GM23248 (cell line): ENCODE measurements at regions not wholly inside any gene's neighbourhood (a gene's known extent, or its start where the extent isn't known, plus 50 kb on each side); places are given as distances from the start of the nearest gene placed in this dataset.

ENCODE experiments used
- DNase-seq: peaks from one replicate; pipeline ENCODE4 v3.0.0-alpha.2; 2015
- H2AFZ ChIP-seq: fragments of 200-600 bp; sonication (generic); 2 replicates; pipeline ENCODE4 v1.6.1; 2016; ENCODE audit warnings: antibody characterized with exemption
- H3F3A ChIP-seq: fragments of 200-600 bp; sonication (generic); 2 replicates; pipeline ENCODE4 v1.6.1; 2016; ENCODE audit warnings: mild to moderate bottlenecking, antibody characterized with exemption, mixed run types; ENCODE audit not compliant: insufficient read depth
- H3K27ac ChIP-seq: fragments of 200-600 bp; sonication (generic); 2 replicates; pipeline ENCODE4 v1.5.1; 2016; ENCODE audit warnings: mild to moderate bottlenecking
- H3K27me3 ChIP-seq: fragments of 200-600 bp; sonication (generic); replicated peaks from 2 replicates; pipeline ENCODE4 v1.6.1; 2016; ENCODE audit warnings: mild to moderate bottlenecking; ENCODE audit not compliant: insufficient read depth
- H3K36me3 ChIP-seq: fragments of 200-600 bp; sonication (generic); 2 replicates; pipeline ENCODE4 v1.6.1; 2016; ENCODE audit warnings: low read depth, mild to moderate bottlenecking
- H3K4me1 ChIP-seq: fragments of 200-600 bp; sonication (generic); 2 replicates; pipeline ENCODE4 v1.6.1; 2016; ENCODE audit warnings: mild to moderate bottlenecking; ENCODE audit not compliant: insufficient read depth
- H3K4me2 ChIP-seq: fragments of 200-600 bp; sonication (generic); one replicate; pipeline ENCODE4 v1.6.1; 2016; ENCODE audit warnings: mild to moderate bottlenecking; ENCODE audit not compliant: unreplicated experiment
- H3K4me3 ChIP-seq: fragments of 200-600 bp; sonication (generic); 2 replicates; pipeline ENCODE4 v1.5.1; 2016; ENCODE audit warnings: mild to moderate bottlenecking
- H3K79me2 ChIP-seq: fragments of 200-600 bp; sonication (generic); 2 replicates; pipeline ENCODE4 v1.6.1; 2016; ENCODE audit warnings: mild to moderate bottlenecking; ENCODE audit not compliant: insufficient read depth
- H3K9ac ChIP-seq: fragments of 200-600 bp; sonication (generic); 2 replicates; pipeline ENCODE4 v1.6.1; 2016; ENCODE audit warnings: mild to moderate bottlenecking
- H3K9me2 ChIP-seq: fragments of 200-600 bp; sonication (generic); 2 replicates; pipeline ENCODE4 v1.6.1; 2016; ENCODE audit warnings: mixed run types, mild to moderate bottlenecking, moderate library complexity; ENCODE audit not compliant: insufficient read depth
- H3K9me3 ChIP-seq: fragments of 200-600 bp; sonication (generic); one replicate; pipeline ENCODE4 v1.6.1; 2017; ENCODE audit warnings: low read depth
- H4K20me1 ChIP-seq: fragments of 200-600 bp; sonication (generic); 2 replicates; pipeline ENCODE4 v1.6.0; 2016; ENCODE audit not compliant: insufficient read depth
- EZH2 ChIP-seq: fragments of 200-600 bp; sonication (generic); IDR thresholded peaks from 2 replicates; pipeline ENCODE4 v1.6.1; 2018; ENCODE audit warnings: antibody characterized with exemption, mild to moderate bottlenecking; ENCODE audit not compliant: insufficient read depth, poor library complexity, severe bottlenecking
- EZH2phosphoT487 ChIP-seq: fragments of 200-600 bp; sonication (generic); IDR thresholded peaks from 2 replicates; pipeline ENCODE4 v1.6.1; 2018; ENCODE audit warnings: antibody characterized with exemption, moderate library complexity, mild to moderate bottlenecking, low read depth; ENCODE audit not compliant: insufficient read depth
- WGBS, 2 experiments: methylation state at CpG; one replicate each; pipeline ENCODE4 v1.1.6; 2015 to 2017; ENCODE audit warnings: low lambda C conversion rate in 2 of 2, low coverage in 1 of 2; ENCODE audit errors: missing lambda C conversion rate in 2 of 2; 5-methylcytosine and 5-hydroxymethylcytosine counted together
- in situ Hi-C: fragments of 300-500 bp; cut with MboI; formaldehyde crosslinking; loops from 2 replicates; pipeline ENCODE4 v1.15.0; 2020

DNA sequence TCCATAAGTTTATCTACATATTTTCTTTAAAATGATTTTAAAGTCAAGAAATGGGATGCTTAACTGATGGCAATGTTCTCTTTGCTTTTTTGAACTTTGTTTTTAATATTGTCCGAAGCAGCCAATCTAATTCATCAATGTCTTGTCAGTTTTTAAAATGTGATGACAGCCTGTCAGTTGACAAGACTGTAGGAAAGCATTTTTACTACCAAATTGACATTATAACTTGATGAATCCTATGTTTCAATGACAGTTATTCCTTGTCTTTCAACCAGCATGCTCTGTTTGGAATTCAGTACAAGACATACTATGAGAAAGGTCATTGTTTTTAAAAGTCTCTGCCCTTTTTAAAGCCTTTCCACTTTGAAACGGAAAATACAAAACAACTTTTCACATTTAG lies 1073.2 kb downstream of the TMTC2 start:
- 29 to 44% methylated on average over 2 of the region's 2 CpGs for WGBS, 2 experiments
- no peaks in the 10 kb centered on the region for H4K20me1 ChIP-seq
- no peak overlapping the region for H3K4me3 ChIP-seq
- no peak overlapping the region for H3K27ac ChIP-seq
- H3K36me3 ChIP-seq: no peaks in the 10 kb centered on the region
- no peaks in the 10 kb centered on the region for H3F3A ChIP-seq
- no peak for DNase-seq
- no peaks in the 10 kb centered on the region for H3K79me2 ChIP-seq
- no peak overlapping the region for H3K4me2 ChIP-seq
- H2AFZ ChIP-seq: no peak overlapping the region
- H3K9me2 ChIP-seq: no peaks in the 10 kb centered on the region
- no peak overlapping the region for H3K9ac ChIP-seq
- H3K4me1 ChIP-seq: no peaks in the 10 kb centered on the region
- TF ChIP-seq EZH2: no peak
- TF ChIP-seq EZH2phosphoT487: no peak
- in situ Hi-C loops: no loop called here
- H3K9me3 ChIP-seq: no peaks in the 10 kb centered on the region
- H3K27me3 ChIP-seq: no peaks in the 10 kb centered on the region

GRCh38 chr12:83758888-83759631 lies 1072.4 kb downstream of the TMTC2 start:
- no peak overlapping the region for H3K4me2 ChIP-seq
- H3K4me1 ChIP-seq: no peaks in the 10 kb centered on the region
- no peak for DNase-seq
- no peaks in the 10 kb centered on the region for H3F3A ChIP-seq
- H2AFZ ChIP-seq: no peak overlapping the region
- H3K27me3 ChIP-seq: no peaks in the 10 kb centered on the region
- H3K9me2 ChIP-seq: no peaks in the 10 kb centered on the region
- no peak overlapping the region for H3K27ac ChIP-seq
- no peak overlapping the region for H3K9ac ChIP-seq
- no peak for TF ChIP-seq EZH2phosphoT487
- no peak for TF ChIP-seq EZH2
- 28 to 30% methylated on average over 5 of the region's 5 CpGs for WGBS, 2 experiments
- no peaks in the 10 kb centered on the region for H3K36me3 ChIP-seq
- H3K79me2 ChIP-seq: no peaks in the 10 kb centered on the region
- no peaks in the 10 kb centered on the region for H4K20me1 ChIP-seq
- no peak overlapping the region for H3K4me3 ChIP-seq
- in situ Hi-C loops: no loop called here
- H3K9me3 ChIP-seq: no peaks in the 10 kb centered on the region

- H3K27me3 ChIP-seq: no peaks in the 10 kb centered on the region
These were observed 1067.2 kb downstream of the TMTC2 start for GRCh38 chr12:83753904-83754303.

GRCh38 chr12:83753205-83753604 lies 1066.5 kb downstream of the TMTC2 start:
- Histone ChIP-seq H3K9ac (no peak overlapping the region), H3F3A (no peaks in the 10 kb centered on the region), H3K9me2 (no peaks in the 10 kb centered on the region), H3K36me3 (no peaks in the 10 kb centered on the region), H3K27ac (no peak overlapping the region), H3K4me3 (no peak overlapping the region), H3K4me1 (no peaks in the 10 kb centered on the region), H2AFZ (no peak overlapping the region), H3K79me2 (no peaks in the 10 kb centered on the region), H3K4me2 (no peak overlapping the region), H3K27me3 (no peaks in the 10 kb centered on the region), H3K9me3 (no peaks in the 10 kb centered on the region), H4K20me1 (no peaks in the 10 kb centered on the region)
- DNase-seq: no peak
- 41 to 48% methylated on average over 3 of the region's 3 CpGs for WGBS, 2 experiments
- TF ChIP-seq EZH2 (no peak), EZH2phosphoT487 (no peak)
- in situ Hi-C loops: no loop called here

More at GRCh38 chr12:83753904-83754303, 1067.2 kb downstream of the TMTC2 start:
- H3K9me3 ChIP-seq: no peaks in the 10 kb centered on the region
- H3K36me3 ChIP-seq: no peaks in the 10 kb centered on the region
- TF ChIP-seq EZH2: no peak
- TF ChIP-seq EZH2phosphoT487: no peak
- no peak overlapping the region for H3K9ac ChIP-seq
- H2AFZ ChIP-seq: no peak overlapping the region
- H3K4me2 ChIP-seq: no peak overlapping the region
- no peaks in the 10 kb centered on the region for H3K4me1 ChIP-seq
- no peaks in the 10 kb centered on the region for H3K9me2 ChIP-seq
- DNase-seq: no peak
- no peaks in the 10 kb centered on the region for H4K20me1 ChIP-seq
- H3K27ac ChIP-seq: no peak overlapping the region
- WGBS, 2 experiments: 64 to 65% methylated on average over 1 of the region's 1 CpG
- no peaks in the 10 kb centered on the region for H3K79me2 ChIP-seq
- in situ Hi-C loops: no loop called here
- no peaks in the 10 kb centered on the region for H3F3A ChIP-seq
- no peak overlapping the region for H3K4me3 ChIP-seq

- DNase-seq: no peak
- Histone ChIP-seq H3K9ac (no peak overlapping the region), H3K4me1 (no peaks in the 10 kb centered on the region), H3K9me2 (no peaks in the 10 kb centered on the region), H2AFZ (no peak overlapping the region), H3K9me3 (no peaks in the 10 kb centered on the region), H3K27me3 (no peaks in the 10 kb centered on the region), H3K79me2 (no peaks in the 10 kb centered on the region), H3K4me2 (no peak overlapping the region), H3K27ac (no peak overlapping the region), H3K36me3 (no peaks in the 10 kb centered on the region), H3F3A (no peaks in the 10 kb centered on the region), H3K4me3 (no peak overlapping the region), H4K20me1 (no peaks in the 10 kb centered on the region)
- in situ Hi-C loops: no loop called here
- WGBS, 2 experiments: 6 to 10% methylated on average over 3 of the region's 3 CpGs
- TF ChIP-seq EZH2phosphoT487 (no peak), EZH2 (no peak)
These were observed 1052.9 kb downstream of the TMTC2 start for GRCh38 chr12:83739607-83740006.
